H1 (cell line): ENCODE measurements at regions not wholly inside any gene's neighbourhood (a gene's known extent, or its start where the extent isn't known, plus 50 kb on each side); places are given as distances from the start of the nearest gene placed in this dataset.

Experiments used
- CTCF ChIA-PET: fragments of 300-600 bp; sonication (Branson Sonifier 250); formaldehyde crosslinking; loops from one replicate; lab custom pipeline; 2021; ENCODE audit not compliant: partially characterized antibody; lab: Charles Lee
- POLR2A ChIA-PET: fragments of 300-600 bp; sonication (Branson Sonifier 250); formaldehyde crosslinking; loops from one replicate; lab custom pipeline; 2021; ENCODE audit warnings: inconsistent platforms; ENCODE audit not compliant: partially characterized antibody; lab: Charles Lee
- DNase-seq, 2 experiments: peaks; one replicate each; pipeline versions ENCODE4 v3.0.0 to v3.0.0-alpha.2; 2010 to 2022; ENCODE audit warnings: low spot score in 2 of 2, low read depth in 1 of 2, mixed read lengths in 1 of 2
- FAIRE-seq: peaks from 2 replicates; lab custom pipeline; 2011; peaks lifted over from hg19 to GRCh38; lab: Jason Lieb, UNC
- H2AFZ ChIP-seq: 2 replicates; pipeline ENCODE4 v1.8.1; 2012; ENCODE audit warnings: low read length, inconsistent platforms
- H2AK5ac ChIP-seq: 2 replicates; pipeline ENCODE4 v1.6.1; 2013; ENCODE audit warnings: low read depth, low read length
- H2BK120ac ChIP-seq: replicated peaks from 2 replicates; pipeline ENCODE3; 2013; ENCODE audit warnings: low read depth, low read length, inconsistent platforms
- H2BK12ac ChIP-seq: 2 replicates; pipeline ENCODE4 v1.6.1; 2013; ENCODE audit warnings: low read depth, low read length
- H2BK15ac ChIP-seq: 2 replicates; pipeline ENCODE4 v1.6.1; 2013; ENCODE audit warnings: low read length
- H2BK20ac ChIP-seq: 2 replicates; pipeline ENCODE4 v1.6.1; 2013; ENCODE audit warnings: low read length
- H2BK5ac ChIP-seq: 2 replicates; pipeline ENCODE4 v1.6.1; 2013; ENCODE audit warnings: low read depth, low read length
- H3K14ac ChIP-seq: 2 replicates; pipeline ENCODE4 v1.6.1; 2013; ENCODE audit warnings: inconsistent platforms; ENCODE audit not compliant: insufficient read length
- H3K18ac ChIP-seq: 2 replicates; pipeline ENCODE4 v1.6.1; 2013; ENCODE audit warnings: low read length; ENCODE audit errors: extremely low read depth
- H3K23ac ChIP-seq: 2 replicates; pipeline ENCODE4 v1.6.1; 2013; ENCODE audit warnings: inconsistent platforms; ENCODE audit not compliant: insufficient read length
- H3K23me2 ChIP-seq: 2 replicates; pipeline ENCODE4 v1.6.1; 2013; ENCODE audit warnings: low read depth, low read length
- H3K27ac ChIP-seq: 2 replicates; pipeline ENCODE4 v1.6.1; 2011; ENCODE audit warnings: low read depth, low read length, inconsistent platforms
- H3K27me3 ChIP-seq, 4 experiments: replicated peaks in 1 of 4; 1 replicate in 1 of 4; 2 replicates in 3 of 4; pipeline versions ENCODE4 v1.6.1 to v1.8.1; 2011 to 2013; ENCODE audit warnings: low read length in 3 of 4, mild to moderate bottlenecking in 3 of 4, inconsistent platforms in 2 of 4, mixed read lengths in 2 of 4, moderate library complexity in 1 of 4; ENCODE audit not compliant: control insufficient read depth in 3 of 4, insufficient read depth in 3 of 4; ENCODE audit errors: extremely low read depth in 1 of 4
- H3K36me3 ChIP-seq, 4 experiments: 2 replicates each; pipeline versions ENCODE4 v1.6.1 to v1.8.1; 2011 to 2013; ENCODE audit warnings: mild to moderate bottlenecking in 4 of 4, low read length in 3 of 4, moderate library complexity in 2 of 4, control low read depth in 1 of 4, inconsistent platforms in 1 of 4; ENCODE audit not compliant: insufficient read depth in 4 of 4, control insufficient read depth in 2 of 4
- H3K4ac ChIP-seq: replicated peaks from 2 replicates; pipeline ENCODE3; 2013; ENCODE audit warnings: low read length, low read depth, mixed read lengths, inconsistent platforms; ENCODE audit not compliant: insufficient read length
- H3K4me1 ChIP-seq, 4 experiments: replicated peaks in 1 of 4; 1 replicate in 1 of 4; 2 replicates in 3 of 4; pipeline versions ENCODE4 v1.6.1 to v1.8.1; 2011 to 2013; ENCODE audit warnings: low read length in 3 of 4, inconsistent platforms in 2 of 4, mixed read lengths in 1 of 4; ENCODE audit not compliant: insufficient read depth in 4 of 4, control insufficient read depth in 3 of 4
- H3K4me2 ChIP-seq, 2 experiments: 2 replicates each; pipeline versions ENCODE4 v1.6.1 to v1.8.1; 2011 to 2013; ENCODE audit warnings: low read depth in 2 of 2, low read length in 2 of 2, control low read depth in 1 of 2, inconsistent platforms in 1 of 2, mild to moderate bottlenecking in 1 of 2; ENCODE audit not compliant: insufficient read depth in 1 of 2
- H3K4me3 ChIP-seq, 4 experiments: fragments of 200-600, 300-600 bp in 1 of 4; sonication (generic), shearing (Covaris generic), sonication (Bioruptor Twin) in 1 of 4; 2 replicates each; pipeline versions ENCODE4 v1.5.1 to v1.8.1; 2011 to 2016; ENCODE audit warnings: low read length in 4 of 4, low read depth in 3 of 4, control low read depth in 2 of 4, inconsistent platforms in 2 of 4, mild to moderate bottlenecking in 2 of 4, mixed read lengths in 1 of 4, moderate library complexity in 1 of 4; ENCODE audit not compliant: insufficient read depth in 2 of 4; ENCODE audit errors: extremely low read depth in 1 of 4
- H3K56ac ChIP-seq: replicated peaks from 2 replicates; pipeline ENCODE3; 2013; ENCODE audit warnings: low read depth, mild to moderate bottlenecking, mixed read lengths, low read length, inconsistent platforms; ENCODE audit not compliant: insufficient read length
- H3K79me1 ChIP-seq: 2 replicates; pipeline ENCODE4 v1.6.1; 2013; ENCODE audit warnings: low read depth, low read length, control low read depth
- H3K79me2 ChIP-seq, 2 experiments: 2 replicates each; pipeline versions ENCODE4 v1.6.1 to v1.8.1; 2012 to 2013; ENCODE audit warnings: low read length in 2 of 2, mild to moderate bottlenecking in 2 of 2, inconsistent platforms in 1 of 2; ENCODE audit not compliant: insufficient read depth in 2 of 2, control insufficient read depth in 1 of 2
- H3K9ac ChIP-seq, 4 experiments: replicated peaks in 1 of 4; 1 replicate in 1 of 4; 2 replicates in 3 of 4; pipeline versions ENCODE4 v1.6.1 to v1.8.1; 2011 to 2013; ENCODE audit warnings: low read depth in 3 of 4, low read length in 3 of 4, control low read depth in 2 of 4, mild to moderate bottlenecking in 2 of 4, moderate library complexity in 2 of 4, inconsistent platforms in 1 of 4; ENCODE audit errors: extremely low read depth in 1 of 4
- H3K9me3 ChIP-seq, 2 experiments: 2 replicates each; pipeline versions ENCODE4 v1.6.1 to v1.8.1; 2012 to 2013; ENCODE audit warnings: mild to moderate bottlenecking in 2 of 2, moderate library complexity in 2 of 2, control low read depth in 1 of 2, inconsistent platforms in 1 of 2, low read depth in 1 of 2, low read length in 1 of 2, mixed read lengths in 1 of 2; ENCODE audit not compliant: insufficient read depth in 2 of 2
- H4K20me1 ChIP-seq, 2 experiments: replicated peaks in 1 of 2; 2 replicates each; pipeline versions ENCODE3 to v1.8.1; 2011 to 2013; ENCODE audit warnings: inconsistent platforms in 2 of 2, low read length in 2 of 2, mild to moderate bottlenecking in 1 of 2; ENCODE audit not compliant: insufficient read depth in 2 of 2, control insufficient read depth in 1 of 2
- H4K5ac ChIP-seq: 2 replicates; pipeline ENCODE4 v1.6.1; 2013; ENCODE audit warnings: low read length, low read depth, mixed read lengths, inconsistent platforms; ENCODE audit not compliant: insufficient read length
- H4K8ac ChIP-seq: 2 replicates; pipeline ENCODE4 v1.8.0; 2013; ENCODE audit warnings: mild to moderate bottlenecking, moderate library complexity, low read length, inconsistent platforms; ENCODE audit not compliant: insufficient read depth; ENCODE audit errors: extremely low read depth
- H4K91ac ChIP-seq: replicated peaks from 2 replicates; pipeline ENCODE3; 2013; ENCODE audit warnings: low read length, mixed read lengths, inconsistent platforms; ENCODE audit not compliant: insufficient read length
- BCL11A ChIP-seq, 2 experiments: IDR thresholded peaks; one replicate each; pipeline ENCODE4 v1.6.1; 2011; ENCODE audit warnings: low read depth in 2 of 2, low read length in 2 of 2, mild to moderate bottlenecking in 2 of 2
- CBX5 ChIP-seq: fragments of 300-800, 300-1000 bp; sonication (generic); IDR thresholded peaks from 2 replicates; pipeline ENCODE4 v1.7.1; 2016; ENCODE audit warnings: antibody characterized with exemption, low read length, low read depth
- CBX8 ChIP-seq: fragments of 300-800, 300-1000 bp; sonication (generic); IDR thresholded peaks from 2 replicates; pipeline ENCODE4 v1.7.1; 2016; ENCODE audit warnings: low read depth, low read length, borderline replicate concordance
- CHD2 ChIP-seq: IDR thresholded peaks from 2 replicates; pipeline ENCODE4 v1.6.1; 2012; ENCODE audit warnings: low read length, improper control_type of control experiment
- CREB1 ChIP-seq: IDR thresholded peaks from 2 replicates; pipeline ENCODE4 v1.6.1; 2012; ENCODE audit warnings: inconsistent platforms
- CTBP2 ChIP-seq: IDR thresholded peaks from 2 replicates; pipeline ENCODE4 v1.7.0; 2011; ENCODE audit warnings: borderline replicate concordance, mild to moderate bottlenecking, moderate library complexity, mixed read lengths, low read length; ENCODE audit not compliant: insufficient read depth, insufficient read length
- HDAC6 ChIP-seq: IDR thresholded peaks from one replicate; pipeline ENCODE4 v1.7.1; 2012; ENCODE audit warnings: low read depth, mild to moderate bottlenecking, inconsistent platforms, low read length, moderate library complexity
- SIX5 ChIP-seq: IDR thresholded peaks from 2 replicates; pipeline ENCODE4 v1.6.1; 2011; ENCODE audit warnings: mild to moderate bottlenecking, low read depth, low read length
- SUZ12 ChIP-seq: fragments of 200-600 bp; sonication (generic); IDR thresholded peaks from 2 replicates; pipeline ENCODE4 v1.6.1; 2012; ENCODE audit warnings: mild to moderate bottlenecking, inconsistent platforms, low read length, moderate library complexity, mixed read lengths
- TAF7 ChIP-seq: optimal IDR thresholded peaks from 2 replicates; pipeline ENCODE3; 2011; ENCODE audit warnings: low read depth, mild to moderate bottlenecking, inconsistent platforms, low read length, moderate library complexity, borderline replicate concordance
- TCF12 ChIP-seq: IDR thresholded peaks from 2 replicates; pipeline ENCODE4 v1.6.1; 2011; ENCODE audit warnings: low read depth, mild to moderate bottlenecking, low read length
- YY1 ChIP-seq: IDR thresholded peaks from 2 replicates; pipeline ENCODE4 v1.6.1; 2011; ENCODE audit warnings: low read depth, mild to moderate bottlenecking, low read length
- WGBS, 2 experiments: shearing (Covaris generic) in 1 of 2; methylation state at CpG; one replicate each; pipeline versions ENCODE4 v1.1.6 to v1.1.7; 2013 to 2015; ENCODE audit warnings: low lambda C conversion rate in 2 of 2, mixed read lengths in 2 of 2, inconsistent platforms in 1 of 2, low coverage in 1 of 2, missing lambda C conversion rate in 1 of 2; ENCODE audit not compliant: insufficient replicate concordance in 2 of 2, insufficient coverage in 1 of 2, insufficient read length in 1 of 2; ENCODE audit errors: extremely low coverage in 1 of 2, missing lambda C conversion rate in 1 of 2; 5-methylcytosine and 5-hydroxymethylcytosine counted together
- TF ChIP-seq, protein P1 (sequence below): IDR thresholded peaks from 2 replicates; pipeline ENCODE4 v1.6.1; 2012; ENCODE audit warnings: inconsistent platforms
- TF ChIP-seq, protein P2 (sequence below): IDR thresholded peaks from 2 replicates; pipeline ENCODE4 v1.6.1; 2011; ENCODE audit warnings: low read length, improper control_type of control experiment

DNA sequence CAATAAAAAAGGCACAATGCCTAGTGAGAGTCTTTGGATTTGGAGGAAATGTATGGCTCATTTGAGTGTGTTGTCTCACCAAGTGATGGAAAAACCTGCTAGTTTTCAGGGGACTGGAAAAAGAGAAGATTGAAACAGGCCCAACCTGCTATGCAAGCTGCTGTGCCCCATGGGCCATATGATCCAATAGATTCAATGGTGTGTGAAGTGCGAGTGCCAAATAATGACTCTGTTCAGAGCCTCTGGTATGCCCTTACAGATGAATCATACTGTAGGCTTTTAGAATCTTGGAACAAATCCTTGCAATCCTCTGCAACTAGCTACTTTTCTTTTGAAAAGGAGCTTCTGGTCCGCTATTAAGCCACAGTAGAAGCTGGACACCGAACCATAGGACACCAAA is 529.8 kb upstream of the CNTNAP5 start:
- Histone ChIP-seq H4K5ac (no peak overlapping the region), H3K23ac (no peak overlapping the region), H2BK120ac (no peak overlapping the region), H3K4ac (no peak overlapping the region), H2AFZ (no peak overlapping the region), H3K4me2 (no peak overlapping the region), H3K79me2 (no peaks in the 10 kb centered on the region), H2BK12ac (no peak overlapping the region), H3K79me1 (no peaks in the 10 kb centered on the region), H3K36me3 (no peaks in the 10 kb centered on the region), H2AK5ac (no peak overlapping the region), H3K27ac (no peak overlapping the region), H3K9me3 (peaks cover 0 to 3% of the 10 kb centered on the region in 2 experiments; a peak in 1 of 4 replicates), H2BK20ac (no peak overlapping the region), H3K4me1 (no peaks in the 10 kb centered on the region), H3K27me3 (no peaks in the 10 kb centered on the region), H2BK15ac (no peak overlapping the region), H4K91ac (no peak overlapping the region), H3K56ac (no peak overlapping the region), H3K9ac (no peak overlapping the region), H3K4me3 (no peak overlapping the region), H3K18ac (no peak overlapping the region), H3K23me2 (no peaks in the 10 kb centered on the region; the same call in 1 of the 2 replicates), H2BK5ac (no peak overlapping the region), H3K14ac (no peak overlapping the region), H4K8ac (no peak overlapping the region), H4K20me1 (no peaks in the 10 kb centered on the region)
- ChIA-PET POLR2A (no interaction called here), CTCF (no interaction called here)
- 97% methylated on average over 3 of the region's 3 CpGs; no CpG with 5 or more reads in 1 of the 2 experiments for WGBS, 2 experiments
- no peak for FAIRE-seq
- DNase-seq: no peak
- TF ChIP-seq SUZ12 (no peak), YY1 (no peak), CBX5 (no peak), TAF7 (no peak), CBX8 (no peak), CTBP2 (no peak), SIX5 (no peak), CREB1 (no peak), BCL11A (IDR thresholded peaks at IDR 0.05; ENCODE audit: low read depth in 2 of 2, low read length in 2 of 2) (no peak), CHD2 (no peak), TCF12 (no peak), HDAC6 (no peak)
- TF ChIP-seq, protein P1, sequence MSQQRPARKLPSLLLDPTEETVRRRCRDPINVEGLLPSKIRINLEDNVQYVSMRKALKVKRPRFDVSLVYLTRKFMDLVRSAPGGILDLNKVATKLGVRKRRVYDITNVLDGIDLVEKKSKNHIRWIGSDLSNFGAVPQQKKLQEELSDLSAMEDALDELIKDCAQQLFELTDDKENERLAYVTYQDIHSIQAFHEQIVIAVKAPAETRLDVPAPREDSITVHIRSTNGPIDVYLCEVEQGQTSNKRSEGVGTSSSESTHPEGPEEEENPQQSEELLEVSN: no peak
- TF ChIP-seq, protein P2, sequence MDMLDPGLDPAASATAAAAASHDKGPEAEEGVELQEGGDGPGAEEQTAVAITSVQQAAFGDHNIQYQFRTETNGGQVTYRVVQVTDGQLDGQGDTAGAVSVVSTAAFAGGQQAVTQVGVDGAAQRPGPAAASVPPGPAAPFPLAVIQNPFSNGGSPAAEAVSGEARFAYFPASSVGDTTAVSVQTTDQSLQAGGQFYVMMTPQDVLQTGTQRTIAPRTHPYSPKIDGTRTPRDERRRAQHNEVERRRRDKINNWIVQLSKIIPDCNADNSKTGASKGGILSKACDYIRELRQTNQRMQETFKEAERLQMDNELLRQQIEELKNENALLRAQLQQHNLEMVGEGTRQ: no peak
